MCF 10A (cell line): ENCODE measurements at regions not wholly inside any gene's neighbourhood (a gene's known extent, or its start where the extent isn't known, plus 50 kb on each side); places are given as distances from the start of the nearest gene placed in this dataset.

Source experiments
- BruUV-seq: library from RNA; stranded (reverse); fragments of 400-500 nt; replicated peaks from 2 replicates; lab custom pipeline; 2021; lab: Mats Ljungman, UMichigan
- CTCF ChIA-PET: fragments of 300-600 bp; sonication (Branson Sonifier 250); formaldehyde crosslinking; extraction: SDS; loops from one replicate; lab custom pipeline; 2021; ENCODE audit warnings: antibody characterized with exemption, inconsistent platforms; lab: Yijun Ruan, JAX
- POLR2A ChIA-PET: fragments of 300-600, 350-650 bp; sonication (Branson Sonifier 250); formaldehyde crosslinking; extraction: SDS; loops from one replicate; lab custom pipeline; 2020; ENCODE audit warnings: antibody characterized with exemption, inconsistent platforms; lab: Yijun Ruan, JAX
- DNase-seq: peaks from one replicate; pipeline ENCODE4 v3.0.0-alpha.2; 2018; ENCODE audit not compliant: unreplicated experiment
- H3K27ac Mint-ChIP-seq: one replicate; pipeline ENCODE4 v1.8.0; 2022; ENCODE audit warnings: mild to moderate bottlenecking, low read depth, mixed read lengths; ENCODE audit not compliant: unreplicated experiment
- H3K27me3 Mint-ChIP-seq: one replicate; pipeline ENCODE4 v1.8.0; 2022; ENCODE audit warnings: mixed read lengths; ENCODE audit not compliant: insufficient read depth, unreplicated experiment
- H3K36me3 Mint-ChIP-seq: one replicate; pipeline ENCODE4 v1.8.0; 2022; ENCODE audit warnings: mild to moderate bottlenecking, moderate library complexity, mixed read lengths; ENCODE audit not compliant: insufficient read depth, unreplicated experiment
- H3K4me1 Mint-ChIP-seq: one replicate; pipeline ENCODE4 v1.8.0; 2022; ENCODE audit warnings: mixed read lengths; ENCODE audit not compliant: insufficient read depth, unreplicated experiment
- H3K4me3 Mint-ChIP-seq: one replicate; pipeline ENCODE4 v1.8.0; 2022; ENCODE audit warnings: mild to moderate bottlenecking, moderate library complexity, mixed read lengths; ENCODE audit not compliant: unreplicated experiment
- H3K9me3 Mint-ChIP-seq: one replicate; pipeline ENCODE4 v1.8.0; 2022; ENCODE audit warnings: mixed read lengths; ENCODE audit not compliant: unreplicated experiment
- intact Hi-C: fragments of 100-400 bp; cut with micrococcal nuclease; formaldehyde crosslinking; loops from 2 replicates; pipeline ENCODE4 v1.14.1; 2022
- TF ChIP-seq, protein P1 (sequence below): fragments of 200-600 bp; IDR thresholded peaks from one replicate; pipeline ENCODE4 v1.8.0; 2022; ENCODE audit warnings: antibody characterized with exemption, mild to moderate bottlenecking; ENCODE audit not compliant: unreplicated experiment

- no peaks in the 10 kb centered on the region for H3K27me3 Mint-ChIP-seq
Measured at GRCh38 chr2:167450364-167450763, 562.1 kb downstream of the XIRP2 start.

DNA sequence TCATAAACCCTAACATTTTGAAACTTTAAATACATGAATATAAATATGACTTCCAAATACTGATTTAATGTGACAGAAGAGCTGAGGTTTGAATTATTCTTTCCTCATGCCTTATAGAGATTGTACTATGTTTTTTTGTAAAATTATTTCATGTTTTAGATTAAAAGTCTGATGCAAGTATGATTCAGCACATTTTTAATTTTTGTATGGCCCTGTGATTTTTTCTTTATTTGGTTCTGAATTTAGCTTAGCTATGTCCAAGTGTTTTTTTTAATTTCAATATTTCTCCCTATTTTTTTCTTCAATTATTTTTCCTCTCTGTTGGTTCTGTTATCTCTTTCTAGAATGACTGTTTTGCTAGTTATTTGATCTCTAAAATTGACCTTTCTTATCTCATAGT, 552.1 kb downstream of the XIRP2 start:
- no peak for DNase-seq
- BruUV-seq: no TSS peak
- TF ChIP-seq, protein P1, sequence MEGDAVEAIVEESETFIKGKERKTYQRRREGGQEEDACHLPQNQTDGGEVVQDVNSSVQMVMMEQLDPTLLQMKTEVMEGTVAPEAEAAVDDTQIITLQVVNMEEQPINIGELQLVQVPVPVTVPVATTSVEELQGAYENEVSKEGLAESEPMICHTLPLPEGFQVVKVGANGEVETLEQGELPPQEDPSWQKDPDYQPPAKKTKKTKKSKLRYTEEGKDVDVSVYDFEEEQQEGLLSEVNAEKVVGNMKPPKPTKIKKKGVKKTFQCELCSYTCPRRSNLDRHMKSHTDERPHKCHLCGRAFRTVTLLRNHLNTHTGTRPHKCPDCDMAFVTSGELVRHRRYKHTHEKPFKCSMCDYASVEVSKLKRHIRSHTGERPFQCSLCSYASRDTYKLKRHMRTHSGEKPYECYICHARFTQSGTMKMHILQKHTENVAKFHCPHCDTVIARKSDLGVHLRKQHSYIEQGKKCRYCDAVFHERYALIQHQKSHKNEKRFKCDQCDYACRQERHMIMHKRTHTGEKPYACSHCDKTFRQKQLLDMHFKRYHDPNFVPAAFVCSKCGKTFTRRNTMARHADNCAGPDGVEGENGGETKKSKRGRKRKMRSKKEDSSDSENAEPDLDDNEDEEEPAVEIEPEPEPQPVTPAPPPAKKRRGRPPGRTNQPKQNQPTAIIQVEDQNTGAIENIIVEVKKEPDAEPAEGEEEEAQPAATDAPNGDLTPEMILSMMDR: no peak
- Mint-ChIP-seq H3K27me3 (no peaks in the 10 kb centered on the region), H3K4me3 (no peak overlapping the region), H3K27ac (no peak overlapping the region), H3K4me1 (no peaks in the 10 kb centered on the region), H3K36me3 (no peaks in the 10 kb centered on the region), H3K9me3 (no peaks in the 10 kb centered on the region)
- POLR2A ChIA-PET: no interaction called here
- CTCF ChIA-PET: no interaction called here
- intact Hi-C loops: no loop called here

More at GRCh38 chr2:167450364-167450763, 562.1 kb downstream of the XIRP2 start:
- intact Hi-C loops: no loop called here
- H3K4me1 Mint-ChIP-seq: no peaks in the 10 kb centered on the region
- no peaks in the 10 kb centered on the region for H3K36me3 Mint-ChIP-seq
- ChIA-PET POLR2A (no interaction called here), CTCF (no interaction called here)
- H3K9me3 Mint-ChIP-seq: peaks cover 24% of the 10 kb centered on the region
- BruUV-seq: no TSS peak
- H3K4me3 Mint-ChIP-seq: no peak overlapping the region
- TF ChIP-seq, protein P1: no peak
- no peak overlapping the region for H3K27ac Mint-ChIP-seq
- DNase-seq: no peak

DNA sequence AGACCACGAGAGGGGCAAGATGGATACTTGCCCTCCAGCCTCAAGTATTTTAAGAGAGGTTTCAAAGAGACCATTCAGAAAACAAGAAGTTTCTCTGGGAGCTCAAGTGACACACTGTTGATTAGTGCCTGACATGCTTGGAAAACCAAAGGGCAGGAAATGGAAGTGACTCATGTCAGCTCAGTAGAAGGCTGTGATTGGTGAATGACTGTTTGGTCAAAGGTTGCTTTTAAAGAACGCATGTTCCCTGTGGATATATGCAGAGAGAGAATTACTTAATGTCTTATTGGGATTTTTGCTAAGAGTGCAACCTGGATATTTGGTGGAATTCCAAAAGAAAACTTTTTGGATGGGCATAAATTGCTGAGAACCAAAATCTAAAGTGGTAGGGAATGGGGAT, 549.9 kb downstream of the XIRP2 start:
- peak; percentile 40 for DNase-seq
- TF ChIP-seq, protein P1: no peak
- Mint-ChIP-seq H3K9me3 (no peaks in the 10 kb centered on the region), H3K27ac (no peak overlapping the region), H3K4me1 (no peaks in the 10 kb centered on the region), H3K27me3 (no peaks in the 10 kb centered on the region), H3K4me3 (no peak overlapping the region), H3K36me3 (no peaks in the 10 kb centered on the region)
- ChIA-PET POLR2A (interaction anchor here (0.6 to 0.8 kb wide), 2 partner anchors 11 to 28 kb away, joined by 3 read pairs; no protein-coding TSS in a partner anchor), CTCF (no interaction called here)
- no TSS peak for BruUV-seq
- intact Hi-C loops: no loop called here

DNA sequence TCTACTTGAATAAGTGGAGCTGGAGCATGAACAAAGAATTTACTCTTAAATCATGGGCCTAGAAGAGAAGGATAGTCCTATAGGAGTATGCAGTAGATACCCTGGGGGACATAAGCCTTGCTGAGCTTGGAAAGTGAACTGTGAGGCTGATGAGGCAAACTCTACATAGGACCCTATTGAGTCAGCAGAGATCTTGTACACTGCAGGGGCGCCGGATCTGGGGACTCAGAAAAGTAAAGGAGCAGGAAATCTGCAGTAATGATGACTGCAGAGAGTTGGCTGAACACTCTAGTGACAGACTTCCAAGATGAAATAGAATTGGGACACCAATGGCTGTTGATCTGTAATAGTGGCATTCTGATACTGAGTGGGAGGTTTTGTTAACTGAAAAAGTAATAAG, 543.7 kb downstream of the XIRP2 start:
- intact Hi-C loops: no loop called here
- peaks cover 13% of the 10 kb centered on the region for H3K27me3 Mint-ChIP-seq
- no peaks in the 10 kb centered on the region for H3K36me3 Mint-ChIP-seq
- no peak overlapping the region for H3K27ac Mint-ChIP-seq
- H3K4me1 Mint-ChIP-seq: no peaks in the 10 kb centered on the region
- no peak overlapping the region for H3K4me3 Mint-ChIP-seq
- no peaks in the 10 kb centered on the region for H3K9me3 Mint-ChIP-seq
- ChIA-PET POLR2A (no interaction called here), CTCF (no interaction called here)
- BruUV-seq: no TSS peak
- DNase-seq: no peak
- TF ChIP-seq, protein P1: no peak
